ENCODE measurements at regions not wholly inside any gene's neighbourhood (a gene's known extent, or its start where the extent isn't known, plus 50 kb on each side); places are given as distances from the start of the nearest gene placed in this dataset.

DNA sequence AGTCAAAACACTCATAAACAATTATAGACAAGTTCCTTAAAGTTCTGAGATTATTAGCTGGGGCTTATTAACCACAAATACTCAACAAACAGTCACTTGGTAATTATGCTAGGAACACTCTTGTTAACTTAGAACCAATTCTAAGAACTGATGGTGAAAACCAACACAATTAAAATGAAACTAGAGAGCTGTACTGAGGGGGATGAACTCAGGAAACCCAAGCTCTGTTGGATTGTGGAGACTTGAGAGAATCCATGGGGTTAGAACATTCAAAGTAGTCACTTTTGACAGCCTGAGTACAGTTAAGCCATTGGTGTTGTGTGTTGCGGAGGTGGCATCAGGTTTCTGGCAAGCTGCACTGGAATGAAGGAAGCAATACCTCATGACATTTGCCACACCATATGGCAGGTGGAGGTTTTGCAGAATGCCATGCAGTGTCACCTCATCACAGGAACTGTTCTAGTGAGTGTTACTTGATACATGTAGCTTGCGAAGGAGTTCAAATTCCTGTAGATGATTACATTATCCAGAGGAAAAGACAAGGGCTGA is 480.9 kb upstream of the CD180 start:
- ChIA-PET POLR2A (no interaction called here), CTCF (no interaction called here)
- DNase-seq (ENCODE audit: low spot score), result no peak
- Mint-ChIP-seq H3K9me3 (peaks cover 5% of the 10 kb centered on the region; the same call in 1 of the 2 replicates), H3K27me3 (ENCODE audit: low read depth) (no peaks in the 10 kb centered on the region), H3K4me3 (no peak overlapping the region), H3K27ac (no peak overlapping the region), H3K4me1 (peaks cover 28% of the 10 kb centered on the region), H3K36me3 (no peaks in the 10 kb centered on the region)
- TF ChIP-seq ZBTB43 (CRISPR knock-in tag; IDR thresholded peaks at IDR 0.05), result no peak
- TF ChIP-seq MXD4 (CRISPR knock-in tag; IDR thresholded peaks at IDR 0.05; ENCODE audit: borderline replicate concordance), result no peak
- TF ChIP-seq ESRRA (CRISPR knock-in tag; IDR thresholded peaks at IDR 0.05; ENCODE audit: borderline replicate concordance), result no peak
- TF ChIP-seq JUN (CRISPR knock-in tag; IDR thresholded peaks at IDR 0.05), result no peak
- TF ChIP-seq, protein P1, sequence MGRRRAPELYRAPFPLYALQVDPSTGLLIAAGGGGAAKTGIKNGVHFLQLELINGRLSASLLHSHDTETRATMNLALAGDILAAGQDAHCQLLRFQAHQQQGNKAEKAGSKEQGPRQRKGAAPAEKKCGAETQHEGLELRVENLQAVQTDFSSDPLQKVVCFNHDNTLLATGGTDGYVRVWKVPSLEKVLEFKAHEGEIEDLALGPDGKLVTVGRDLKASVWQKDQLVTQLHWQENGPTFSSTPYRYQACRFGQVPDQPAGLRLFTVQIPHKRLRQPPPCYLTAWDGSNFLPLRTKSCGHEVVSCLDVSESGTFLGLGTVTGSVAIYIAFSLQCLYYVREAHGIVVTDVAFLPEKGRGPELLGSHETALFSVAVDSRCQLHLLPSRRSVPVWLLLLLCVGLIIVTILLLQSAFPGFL (CRISPR knock-in tag; IDR thresholded peaks at IDR 0.05; ENCODE audit: borderline replicate concordance), result no peak
- no peak for TF ChIP-seq CBFB (CRISPR knock-in tag; IDR thresholded peaks at IDR 0.05; ENCODE audit: low read depth)
- TF ChIP-seq IRF2 (CRISPR knock-in tag; IDR thresholded peaks at IDR 0.05; ENCODE audit: borderline replicate concordance, low read depth), result no peak
- no peak for TF ChIP-seq USF1 (CRISPR knock-in tag; IDR thresholded peaks at IDR 0.05)
- TF ChIP-seq IRF1 (CRISPR knock-in tag; IDR thresholded peaks at IDR 0.05), result no peak
- no peak for TF ChIP-seq KAT7 (CRISPR knock-in tag; IDR thresholded peaks at IDR 0.05; ENCODE audit: borderline replicate concordance)
- TF ChIP-seq, protein P2, sequence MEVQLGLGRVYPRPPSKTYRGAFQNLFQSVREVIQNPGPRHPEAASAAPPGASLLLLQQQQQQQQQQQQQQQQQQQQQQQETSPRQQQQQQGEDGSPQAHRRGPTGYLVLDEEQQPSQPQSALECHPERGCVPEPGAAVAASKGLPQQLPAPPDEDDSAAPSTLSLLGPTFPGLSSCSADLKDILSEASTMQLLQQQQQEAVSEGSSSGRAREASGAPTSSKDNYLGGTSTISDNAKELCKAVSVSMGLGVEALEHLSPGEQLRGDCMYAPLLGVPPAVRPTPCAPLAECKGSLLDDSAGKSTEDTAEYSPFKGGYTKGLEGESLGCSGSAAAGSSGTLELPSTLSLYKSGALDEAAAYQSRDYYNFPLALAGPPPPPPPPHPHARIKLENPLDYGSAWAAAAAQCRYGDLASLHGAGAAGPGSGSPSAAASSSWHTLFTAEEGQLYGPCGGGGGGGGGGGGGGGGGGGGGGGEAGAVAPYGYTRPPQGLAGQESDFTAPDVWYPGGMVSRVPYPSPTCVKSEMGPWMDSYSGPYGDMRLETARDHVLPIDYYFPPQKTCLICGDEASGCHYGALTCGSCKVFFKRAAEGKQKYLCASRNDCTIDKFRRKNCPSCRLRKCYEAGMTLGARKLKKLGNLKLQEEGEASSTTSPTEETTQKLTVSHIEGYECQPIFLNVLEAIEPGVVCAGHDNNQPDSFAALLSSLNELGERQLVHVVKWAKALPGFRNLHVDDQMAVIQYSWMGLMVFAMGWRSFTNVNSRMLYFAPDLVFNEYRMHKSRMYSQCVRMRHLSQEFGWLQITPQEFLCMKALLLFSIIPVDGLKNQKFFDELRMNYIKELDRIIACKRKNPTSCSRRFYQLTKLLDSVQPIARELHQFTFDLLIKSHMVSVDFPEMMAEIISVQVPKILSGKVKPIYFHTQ (CRISPR knock-in tag; IDR thresholded peaks at IDR 0.05), result no peak
- no peak for TF ChIP-seq ZMAT4 (CRISPR knock-in tag; IDR thresholded peaks at IDR 0.05)
- no peak for TF ChIP-seq OVOL2 (CRISPR knock-in tag; IDR thresholded peaks at IDR 0.05; ENCODE audit: borderline replicate concordance)
- no peak for TF ChIP-seq E2F5 (CRISPR knock-in tag; IDR thresholded peaks at IDR 0.05)
- TF ChIP-seq ZNF232 (CRISPR knock-in tag; IDR thresholded peaks at IDR 0.05), result no peak
- no peak for TF ChIP-seq ZNF423 (CRISPR knock-in tag; IDR thresholded peaks at IDR 0.05)
- TF ChIP-seq MAX (CRISPR knock-in tag; IDR thresholded peaks at IDR 0.05), result no peak
- no peak for TF ChIP-seq ATF2 (CRISPR knock-in tag; IDR thresholded peaks at IDR 0.05; ENCODE audit: borderline replicate concordance, low read depth)
- TF ChIP-seq NFATC4 (CRISPR knock-in tag; IDR thresholded peaks at IDR 0.05), result no peak
- no peak for TF ChIP-seq ETV6 (CRISPR knock-in tag; IDR thresholded peaks at IDR 0.05)
- no peak for ATAC-seq

Data from WTC11 (cell line).